NOMO-1 (cell line): ENCODE measurements at regions not wholly inside any gene's neighbourhood (a gene's known extent, or its start where the extent isn't known, plus 50 kb on each side); places are given as distances from the start of the nearest gene placed in this dataset.

Experiments used
- DNase-seq, 2 experiments: peaks; one replicate each; lab custom pipeline; 2025; ENCODE audit not compliant: unreplicated experiment in 2 of 2; lab: John Stamatoyannopoulos, UW

GRCh38 chr2:239749272-239749873, 275.8 kb downstream of the NDUFA10 start:
- DNase-seq: no peak

DNA sequence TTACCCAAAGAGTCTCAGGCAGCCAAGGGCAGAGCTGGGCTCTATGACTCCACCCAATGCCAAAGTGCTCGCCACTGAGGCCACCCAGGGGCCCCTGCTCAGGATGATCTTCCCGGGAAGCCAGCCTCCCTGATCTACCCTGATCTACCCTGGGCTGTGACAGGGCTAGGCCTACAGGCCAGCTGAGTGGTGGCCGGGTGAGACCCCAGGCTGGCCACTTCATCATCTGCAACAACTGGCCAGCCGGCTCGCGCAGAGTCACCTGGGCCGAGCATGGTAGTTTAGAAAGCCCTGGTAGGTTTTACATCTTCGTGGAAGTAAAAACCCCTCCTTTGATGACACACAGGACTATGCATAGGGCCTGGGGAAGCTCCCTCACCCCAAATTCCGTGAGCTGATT, 276.3 kb downstream of the NDUFA10 start:
- DNase-seq: no peak

DNA sequence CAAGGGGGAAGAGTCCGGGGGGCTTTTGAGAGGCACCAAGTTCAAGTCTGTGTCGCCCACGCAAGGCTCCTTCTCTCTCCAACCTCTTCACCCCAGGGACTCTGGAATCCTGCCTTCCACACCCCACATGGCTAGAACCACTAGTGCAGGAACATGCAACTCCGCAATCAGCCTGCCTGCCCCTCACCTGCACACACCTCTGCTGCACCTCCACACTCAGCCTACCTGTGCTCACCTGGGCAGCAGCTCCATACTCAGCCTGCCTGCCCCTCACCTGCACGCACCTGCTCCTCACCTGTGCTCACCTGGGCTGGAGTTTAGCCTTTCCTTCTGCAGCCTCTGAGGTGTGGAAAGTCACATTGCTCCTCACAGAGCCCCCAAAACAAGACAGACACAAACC, 277.4 kb downstream of the NDUFA10 start:
- DNase-seq: no peak

DNA sequence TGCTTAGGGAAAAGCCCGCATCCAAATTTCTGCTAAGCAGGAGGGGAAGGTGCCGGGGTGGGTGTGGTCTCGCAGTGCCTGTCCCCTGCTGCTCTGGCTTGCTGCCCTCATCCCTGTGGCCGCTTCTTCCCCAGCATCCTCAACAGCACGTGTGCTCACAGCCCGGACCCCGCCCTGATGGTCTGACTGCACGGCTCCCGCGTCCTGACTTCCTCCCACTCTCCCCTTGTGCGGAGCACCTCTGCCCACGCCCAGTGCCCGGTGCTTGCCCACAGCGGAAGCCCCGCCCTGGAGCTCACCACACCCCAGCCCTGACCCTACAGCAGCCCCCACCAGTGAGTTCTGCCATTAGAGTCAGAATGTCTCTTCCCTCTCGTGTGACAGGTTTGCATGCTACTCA, 277.9 kb downstream of the NDUFA10 start:
- DNase-seq: peak; percentile 44 to 60

DNA sequence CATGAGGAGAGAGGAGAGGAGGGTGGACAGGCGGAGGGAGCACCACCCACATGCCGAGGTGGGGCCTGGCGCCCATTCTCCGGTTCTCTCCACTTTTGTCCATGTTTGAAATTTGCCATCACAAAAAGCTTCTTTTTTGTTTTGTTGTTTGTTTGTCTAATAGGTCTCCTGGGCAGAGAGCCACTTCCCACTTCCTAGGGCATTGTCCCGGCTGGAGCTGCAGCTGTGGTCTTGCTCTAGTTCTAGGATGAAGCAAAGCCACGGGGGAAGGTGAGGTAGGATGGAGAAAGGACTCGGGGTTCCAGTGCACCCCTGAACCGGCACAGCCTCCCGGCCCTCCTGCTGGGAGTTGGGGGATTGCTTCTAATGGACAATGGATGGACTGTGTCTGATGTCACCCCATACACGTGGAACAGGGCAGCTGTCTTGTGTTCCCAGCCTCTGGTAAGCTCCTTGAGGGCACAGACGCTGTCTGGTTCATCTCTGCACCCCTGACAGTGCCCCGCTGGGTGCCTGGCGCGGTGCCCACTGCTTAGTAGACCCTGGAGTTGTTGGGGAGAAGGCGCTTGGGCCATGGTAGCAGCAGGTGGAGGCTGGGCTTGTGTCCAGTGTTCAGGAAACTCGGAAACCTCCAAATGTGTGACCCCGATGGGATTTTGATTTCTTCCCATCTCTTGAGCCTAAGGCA, 278.4 kb downstream of the NDUFA10 start:
- DNase-seq: no peak

GRCh38 chr2:239745386-239746227, 279.5 kb downstream of the NDUFA10 start:
- no peak for DNase-seq

DNA sequence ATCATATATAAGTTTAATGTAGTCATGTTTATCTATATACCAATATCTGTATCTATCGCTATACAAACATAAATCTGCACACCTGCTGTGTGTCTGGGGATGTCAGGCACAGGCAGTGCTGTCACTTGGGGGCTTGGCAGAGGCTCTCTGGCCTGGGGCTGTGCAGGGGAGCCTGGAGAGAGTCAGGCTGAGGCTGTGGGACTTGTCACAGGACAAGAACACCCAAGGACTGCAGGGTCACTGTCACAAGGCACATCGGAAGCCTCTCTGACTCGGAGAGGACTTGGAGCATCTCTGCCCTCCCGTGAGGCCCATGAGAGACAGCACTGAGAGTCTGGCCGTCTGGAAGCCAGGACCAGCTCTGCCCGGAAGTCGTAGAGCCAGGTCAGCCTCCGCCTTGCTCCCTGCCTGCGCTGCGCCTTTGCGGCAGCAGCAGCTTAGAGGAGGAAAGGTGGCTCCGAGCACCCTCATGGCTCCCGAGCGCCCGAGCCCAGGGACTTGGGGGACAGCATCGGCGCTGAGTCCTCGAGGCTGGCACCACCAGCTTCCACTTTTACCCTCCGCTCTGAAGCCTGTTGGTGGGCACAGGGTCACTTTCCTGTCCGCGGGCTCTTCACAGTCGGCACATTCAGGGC, 280.3 kb downstream of the NDUFA10 start:
- no peak for DNase-seq

DNA sequence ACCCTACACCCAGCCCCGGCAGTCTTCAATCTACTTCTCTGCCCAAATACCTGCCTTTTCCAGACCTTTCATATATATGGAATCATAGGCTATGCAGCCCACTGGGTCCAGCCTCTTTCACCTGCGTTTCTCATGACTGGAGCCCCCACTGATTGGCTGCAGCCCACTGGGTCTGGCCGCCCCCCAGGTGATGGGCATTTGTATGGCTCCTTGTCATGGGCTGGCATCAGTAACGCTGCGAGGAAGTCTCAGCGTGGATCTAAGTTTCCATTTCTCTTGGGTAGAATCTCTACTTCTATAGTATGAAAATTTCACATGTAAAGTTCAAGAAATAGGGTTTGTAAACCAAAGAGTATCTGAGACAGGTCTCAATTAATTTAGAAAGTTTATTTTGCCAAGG, 281.9 kb downstream of the NDUFA10 start:
- no peak for DNase-seq

DNA sequence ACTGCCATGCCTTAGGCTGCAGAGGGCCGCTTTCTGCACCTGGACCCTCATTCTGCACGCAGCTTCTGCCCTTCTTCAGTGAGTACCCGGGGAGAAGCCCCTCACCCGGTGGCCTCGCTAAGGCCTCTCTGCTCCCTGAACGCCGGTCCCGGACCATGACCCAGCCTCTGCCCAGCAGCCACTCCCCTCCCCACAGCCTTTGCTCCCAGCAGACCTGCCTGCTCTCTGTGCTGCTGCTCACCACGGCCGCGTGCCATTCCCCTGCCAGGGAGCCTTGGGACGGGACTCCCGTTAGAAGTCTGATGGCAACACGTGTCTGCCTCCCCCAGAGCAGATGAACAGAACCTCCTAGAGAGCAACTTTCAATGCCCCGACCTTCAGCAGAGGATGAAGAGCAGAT, 282.8 kb downstream of the NDUFA10 start:
- no peak for DNase-seq

- no peak for DNase-seq
These were observed 285.9 kb downstream of the NDUFA10 start for GRCh38 chr2:239739206-239739605.

GRCh38 chr2:239738159-239738558, 287.0 kb downstream of the NDUFA10 start:
- DNase-seq: no peak

DNA sequence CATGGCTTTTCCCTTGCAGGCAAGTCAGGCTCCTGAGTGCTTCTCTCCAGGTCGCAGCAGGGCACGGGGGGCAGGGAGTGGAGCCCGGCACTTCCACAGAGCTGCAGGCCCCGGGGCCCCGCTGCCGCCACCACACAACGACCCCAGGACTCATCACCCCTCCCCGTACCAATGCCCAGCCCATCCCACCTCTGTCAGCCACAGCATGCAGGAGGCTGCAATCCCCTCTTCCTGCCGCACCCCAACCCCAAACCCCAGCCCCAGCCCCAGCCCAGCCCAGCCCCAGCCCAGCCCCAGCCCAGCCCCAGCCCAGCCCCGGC, 288.0 kb downstream of the NDUFA10 start:
- DNase-seq: no peak

DNA sequence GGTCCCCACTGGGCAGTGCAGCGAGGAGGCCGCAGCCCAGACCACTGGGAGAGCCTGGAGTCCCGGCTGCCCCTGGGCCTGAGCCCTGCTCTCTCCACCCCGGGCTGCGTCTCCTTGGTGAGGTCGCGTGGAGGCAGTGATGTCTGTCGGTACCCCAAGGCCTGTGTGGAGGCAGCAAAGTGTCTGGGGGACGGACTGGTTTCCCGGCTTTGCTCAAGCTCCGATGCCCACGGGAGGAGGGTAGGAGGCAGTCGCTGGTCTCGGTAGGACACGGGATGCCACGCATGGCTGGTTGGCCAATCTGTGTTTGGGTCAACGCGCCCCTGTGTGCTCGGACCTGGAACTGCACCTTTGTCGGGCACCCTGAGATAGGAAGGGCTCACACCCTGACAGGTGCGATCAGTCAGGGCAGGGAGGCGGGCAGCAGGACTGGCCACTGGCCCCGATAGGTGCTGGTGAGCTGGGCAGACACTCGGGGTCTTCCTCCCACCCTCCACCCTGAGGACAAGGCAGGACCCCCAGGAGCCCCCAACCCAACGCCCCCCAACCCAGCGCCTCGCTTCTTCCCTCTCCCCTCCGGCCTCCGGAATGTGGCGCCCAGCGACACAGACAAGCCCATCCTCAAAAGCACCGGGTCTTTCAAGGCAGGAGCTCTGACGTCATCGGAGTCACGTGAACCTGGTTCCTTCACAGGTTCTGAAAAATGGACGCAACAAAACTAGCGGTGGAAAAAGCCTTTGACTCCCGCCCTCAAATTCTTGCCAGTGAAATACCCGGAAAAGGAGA, 288.6 kb downstream of the NDUFA10 start:
- no peak for DNase-seq

- DNase-seq: no peak
These were observed 289.2 kb downstream of the NDUFA10 start for GRCh38 chr2:239735829-239736357.

- no peak for DNase-seq
These were observed 289.9 kb downstream of the NDUFA10 start for GRCh38 chr2:239735131-239735828.

GRCh38 chr2:239734436-239735005, 290.6 kb downstream of the NDUFA10 start:
- DNase-seq: no peak

DNA sequence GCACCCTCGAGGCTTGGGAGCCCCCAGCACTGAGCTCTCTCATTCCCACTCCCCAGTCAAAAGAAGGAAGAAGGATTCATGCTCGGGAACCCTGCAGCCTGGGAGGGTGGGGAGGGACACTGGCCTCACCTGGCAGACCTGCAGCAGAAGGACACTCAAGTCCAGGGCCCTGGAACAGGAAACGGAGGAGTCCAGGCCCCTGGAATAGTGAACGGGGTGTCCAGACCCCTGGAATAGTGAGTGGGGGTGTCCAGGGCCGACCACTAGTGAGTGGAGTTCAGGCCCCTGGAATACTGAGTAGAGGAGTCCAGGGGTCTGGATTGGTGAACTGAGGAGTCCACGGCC, 292.5 kb downstream of the NDUFA10 start:
- no peak for DNase-seq

DNA sequence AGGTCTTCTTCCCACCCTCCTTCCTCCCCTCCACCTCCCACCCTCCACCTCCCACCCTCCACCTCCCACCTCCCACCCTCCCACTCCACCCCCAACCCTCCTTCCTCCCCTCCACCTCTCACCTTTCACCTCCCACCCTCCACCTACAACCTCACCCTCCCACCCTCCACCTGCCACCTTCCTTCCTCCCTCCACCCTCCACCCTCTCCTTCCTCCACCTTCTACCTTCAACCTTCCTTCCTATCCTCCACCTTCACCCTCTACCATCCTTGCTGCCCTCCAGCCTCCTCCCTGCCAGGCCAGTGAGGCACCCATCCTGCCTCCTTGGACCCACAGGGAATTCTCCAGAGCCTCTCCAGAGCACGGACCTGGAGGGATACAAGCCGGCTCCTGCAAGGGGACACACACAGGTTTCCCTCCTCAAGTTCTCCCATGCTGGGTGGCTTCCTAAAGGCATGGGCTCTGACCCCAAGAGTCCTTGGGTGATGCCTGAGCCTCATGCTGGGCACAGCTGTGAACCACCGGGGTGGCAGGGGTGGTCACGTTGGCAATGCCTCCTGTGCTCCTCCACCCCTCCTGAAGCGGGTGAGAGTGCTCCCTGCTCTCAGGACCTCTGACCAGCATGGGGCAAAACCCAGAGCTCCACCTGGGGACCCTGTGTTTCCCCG, 293.0 kb downstream of the NDUFA10 start:
- no peak for DNase-seq

- DNase-seq: no peak
These were observed 293.7 kb downstream of the NDUFA10 start for GRCh38 chr2:239731422-239731821.
